PFSK-1 (cell line): ENCODE measurements at regions not wholly inside any gene's neighbourhood (a gene's known extent, or its start where the extent isn't known, plus 50 kb on each side); places are given as distances from the start of the nearest gene placed in this dataset.

Experiments
- FOXP2 ChIP-seq: optimal IDR thresholded peaks from 2 replicates; pipeline ENCODE3; 2011; ENCODE audit warnings: borderline replicate concordance, control low read depth, inconsistent platforms; ENCODE audit not compliant: insufficient read depth; ENCODE audit errors: extremely low read length, extremely low read depth
- POLR2AphosphoS5 ChIP-seq: IDR thresholded peaks from 2 replicates; pipeline ENCODE4 v1.6.1; 2012; ENCODE audit warnings: low read depth, mild to moderate bottlenecking, control low read depth, low read length, moderate library complexity
- SIN3A ChIP-seq: IDR thresholded peaks from 2 replicates; pipeline ENCODE4 v1.6.1; 2012; ENCODE audit warnings: mild to moderate bottlenecking, low read length, moderate library complexity, borderline replicate concordance; ENCODE audit not compliant: insufficient read depth
- TAF1 ChIP-seq: IDR thresholded peaks from 2 replicates; pipeline ENCODE4 v1.6.1; 2012; ENCODE audit warnings: low read length, control low read depth, borderline replicate concordance; ENCODE audit not compliant: insufficient read depth
- TF ChIP-seq, protein P1 (sequence below), 2 experiments: IDR thresholded peaks; 2 replicates each; pipeline versions ENCODE4 v1.6.1 to v1.8.0; 2011 to 2012; ENCODE audit warnings: low read depth in 2 of 2, low read length in 2 of 2, control low read depth in 1 of 2, inconsistent platforms in 1 of 2, mild to moderate bottlenecking in 1 of 2, moderate library complexity in 1 of 2; ENCODE audit not compliant: insufficient read depth in 1 of 2

DNA sequence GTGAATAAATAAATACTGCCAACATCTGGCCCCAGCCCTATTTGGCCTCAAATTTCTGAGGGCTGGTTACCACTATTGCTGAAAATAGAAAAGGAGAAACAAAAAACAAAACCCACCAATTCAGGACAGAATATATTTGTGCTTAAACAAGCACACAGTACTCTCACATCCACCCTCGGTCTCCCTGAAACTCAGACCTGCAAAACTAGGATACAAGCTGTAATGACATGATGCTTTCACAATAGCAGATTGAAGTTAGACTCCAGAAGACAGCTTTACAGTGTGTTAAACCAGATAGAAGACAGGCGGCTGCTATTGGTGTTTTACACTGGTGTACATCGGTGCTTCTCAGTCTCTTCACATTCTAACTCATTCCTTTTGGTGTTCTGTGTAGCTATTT is 214.9 kb upstream of the DMRT1 start:
- TF ChIP-seq POLR2AphosphoS5 = no peak
- TF ChIP-seq FOXP2 = no peak
- no peak for TF ChIP-seq TAF1
- TF ChIP-seq, protein P1, sequence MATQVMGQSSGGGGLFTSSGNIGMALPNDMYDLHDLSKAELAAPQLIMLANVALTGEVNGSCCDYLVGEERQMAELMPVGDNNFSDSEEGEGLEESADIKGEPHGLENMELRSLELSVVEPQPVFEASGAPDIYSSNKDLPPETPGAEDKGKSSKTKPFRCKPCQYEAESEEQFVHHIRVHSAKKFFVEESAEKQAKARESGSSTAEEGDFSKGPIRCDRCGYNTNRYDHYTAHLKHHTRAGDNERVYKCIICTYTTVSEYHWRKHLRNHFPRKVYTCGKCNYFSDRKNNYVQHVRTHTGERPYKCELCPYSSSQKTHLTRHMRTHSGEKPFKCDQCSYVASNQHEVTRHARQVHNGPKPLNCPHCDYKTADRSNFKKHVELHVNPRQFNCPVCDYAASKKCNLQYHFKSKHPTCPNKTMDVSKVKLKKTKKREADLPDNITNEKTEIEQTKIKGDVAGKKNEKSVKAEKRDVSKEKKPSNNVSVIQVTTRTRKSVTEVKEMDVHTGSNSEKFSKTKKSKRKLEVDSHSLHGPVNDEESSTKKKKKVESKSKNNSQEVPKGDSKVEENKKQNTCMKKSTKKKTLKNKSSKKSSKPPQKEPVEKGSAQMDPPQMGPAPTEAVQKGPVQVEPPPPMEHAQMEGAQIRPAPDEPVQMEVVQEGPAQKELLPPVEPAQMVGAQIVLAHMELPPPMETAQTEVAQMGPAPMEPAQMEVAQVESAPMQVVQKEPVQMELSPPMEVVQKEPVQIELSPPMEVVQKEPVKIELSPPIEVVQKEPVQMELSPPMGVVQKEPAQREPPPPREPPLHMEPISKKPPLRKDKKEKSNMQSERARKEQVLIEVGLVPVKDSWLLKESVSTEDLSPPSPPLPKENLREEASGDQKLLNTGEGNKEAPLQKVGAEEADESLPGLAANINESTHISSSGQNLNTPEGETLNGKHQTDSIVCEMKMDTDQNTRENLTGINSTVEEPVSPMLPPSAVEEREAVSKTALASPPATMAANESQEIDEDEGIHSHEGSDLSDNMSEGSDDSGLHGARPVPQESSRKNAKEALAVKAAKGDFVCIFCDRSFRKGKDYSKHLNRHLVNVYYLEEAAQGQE (IDR thresholded peaks at IDR 0.05; ENCODE audit: insufficient read depth in 1 of 2, low read depth in 2 of 2, low read length in 2 of 2) = no peak
- no peak for TF ChIP-seq SIN3A

DNA sequence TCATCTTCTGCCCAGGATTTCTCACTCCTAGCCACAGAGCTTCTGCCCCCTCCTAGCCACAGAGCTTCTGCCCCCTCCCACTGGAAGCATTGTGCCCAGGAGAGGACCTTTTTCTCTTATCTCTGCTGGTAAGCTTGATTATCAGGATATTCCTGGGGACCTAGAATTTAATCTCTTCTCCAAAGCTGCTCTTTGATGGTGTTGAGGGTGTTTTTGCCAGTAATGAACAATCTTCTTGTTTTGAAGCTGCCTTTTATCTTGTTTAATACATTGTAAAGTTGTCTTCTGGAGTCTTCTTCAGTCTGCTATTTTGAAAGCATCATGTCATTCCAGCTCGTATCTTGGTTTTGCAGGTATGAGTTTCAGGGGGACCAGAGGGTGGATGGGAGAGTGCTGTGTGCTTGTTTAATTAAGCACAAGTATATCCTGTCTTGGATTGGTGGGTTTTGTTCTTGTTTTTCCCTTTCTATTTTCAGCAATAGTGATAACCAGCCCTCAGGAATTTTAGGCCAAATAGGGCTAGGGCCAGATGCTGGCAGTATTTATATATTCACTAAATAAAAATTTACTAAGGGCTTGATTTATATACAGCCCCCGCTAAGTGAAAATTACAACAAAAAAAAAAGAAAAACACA is 214.0 kb upstream of the DMRT1 start:
- TF ChIP-seq FOXP2 (no peak), POLR2AphosphoS5 (no peak), TAF1 (no peak), SIN3A (no peak)
- TF ChIP-seq, protein P1 (IDR thresholded peaks at IDR 0.05; ENCODE audit: insufficient read depth in 1 of 2, low read depth in 2 of 2, low read length in 2 of 2) = no peak

GRCh38 chr9:629146-629545 is 212.4 kb upstream of the DMRT1 start:
- TF ChIP-seq, protein P1 (IDR thresholded peaks at IDR 0.05; ENCODE audit: insufficient read depth in 1 of 2, low read depth in 2 of 2, low read length in 2 of 2) = no peak
- TF ChIP-seq POLR2AphosphoS5 = no peak
- TF ChIP-seq SIN3A = no peak

DNA sequence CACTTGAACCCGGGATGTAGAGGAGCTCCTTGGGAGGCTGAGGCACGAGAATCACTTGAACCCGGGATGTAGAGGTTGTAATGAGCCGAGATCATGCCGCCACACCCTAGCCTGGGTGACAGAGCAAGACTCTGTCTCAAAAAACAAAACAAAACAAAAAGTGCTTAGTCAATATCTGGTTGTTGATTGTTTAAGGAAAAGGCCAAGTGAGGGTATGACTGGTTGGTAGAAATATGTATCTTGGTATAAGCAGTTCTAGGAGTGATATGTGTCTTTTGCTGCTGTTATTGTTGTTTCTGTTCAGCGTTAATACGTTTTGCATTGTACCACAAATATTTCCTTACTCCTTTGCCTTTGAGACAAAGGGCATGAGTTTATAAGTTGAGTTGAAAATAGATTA is 210.7 kb upstream of the DMRT1 start:
- TF ChIP-seq, protein P1 (IDR thresholded peaks at IDR 0.05; ENCODE audit: insufficient read depth in 1 of 2, low read depth in 2 of 2, low read length in 2 of 2) = no peak
- no peak for TF ChIP-seq SIN3A
- TF ChIP-seq TAF1 = no peak
- no peak for TF ChIP-seq FOXP2
- TF ChIP-seq POLR2AphosphoS5 = no peak

GRCh38 chr9:631596-631995 is 209.9 kb upstream of the DMRT1 start:
- TF ChIP-seq, protein P1 (IDR thresholded peaks at IDR 0.05; ENCODE audit: insufficient read depth in 1 of 2, low read depth in 2 of 2, low read length in 2 of 2) = no peak
- no peak for TF ChIP-seq FOXP2
- no peak for TF ChIP-seq SIN3A
- no peak for TF ChIP-seq POLR2AphosphoS5
- TF ChIP-seq TAF1 = no peak
